ENCODE measurements at regions not wholly inside any gene's neighbourhood (a gene's known extent, or its start where the extent isn't known, plus 50 kb on each side); places are given as distances from the start of the nearest gene placed in this dataset.
"Not testable (repeated sequence)": the region's sequence is repeated elsewhere in the genome, so short reads cannot be mapped to it uniquely, and the experiment has no call there.

- H3K4me3 ChIP-seq (replicated peaks; ENCODE audit: low read depth, low read length): no peak overlapping the region
- H3K27me3 ChIP-seq (replicated peaks; ENCODE audit: control insufficient read depth, insufficient read depth, low read length): no peaks in the 10 kb centered on the region
- DNase-seq (ENCODE audit: extremely low read depth, insufficient read length): no peak
- no peaks in the 10 kb centered on the region for H3K36me3 ChIP-seq (ENCODE audit: control insufficient read depth, insufficient read depth, low read length)
- TF ChIP-seq CTCF (IDR thresholded peaks at IDR 0.05; ENCODE audit: insufficient read depth, low read length, poor library complexity, severe bottlenecking): no peak
Measured at GRCh38 chr4:15197005-15197404, 194.7 kb downstream of the CPEB2 start.

- no peaks in the 10 kb centered on the region for H3K27me3 ChIP-seq (replicated peaks; ENCODE audit: control insufficient read depth, insufficient read depth, low read length)
- no peak for DNase-seq (ENCODE audit: extremely low read depth, insufficient read length)
- no peak overlapping the region for H3K4me3 ChIP-seq (replicated peaks; ENCODE audit: low read depth, low read length)
- no peaks in the 10 kb centered on the region for H3K36me3 ChIP-seq (ENCODE audit: control insufficient read depth, insufficient read depth, low read length)
- TF ChIP-seq CTCF (IDR thresholded peaks at IDR 0.05; ENCODE audit: insufficient read depth, low read length, poor library complexity, severe bottlenecking): no peak
Measured at GRCh38 chr4:15198070-15198727, 195.9 kb downstream of the CPEB2 start.

- TF ChIP-seq CTCF (IDR thresholded peaks at IDR 0.05; ENCODE audit: insufficient read depth, low read length, poor library complexity, severe bottlenecking): no peak
Measured at GRCh38 chr4:15201782-15202181, 199.5 kb downstream of the CPEB2 start.

GRCh38 chr4:15202481-15202880 is 200.2 kb downstream of the CPEB2 start:
- H3K36me3 ChIP-seq (ENCODE audit: control insufficient read depth, insufficient read depth, low read length): no peaks in the 10 kb centered on the region
- H3K27me3 ChIP-seq (replicated peaks; ENCODE audit: control insufficient read depth, insufficient read depth, low read length): no peaks in the 10 kb centered on the region
- no peak for TF ChIP-seq CTCF (IDR thresholded peaks at IDR 0.05; ENCODE audit: insufficient read depth, low read length, poor library complexity, severe bottlenecking)
- no peak for DNase-seq (ENCODE audit: extremely low read depth, insufficient read length)
- no peak overlapping the region for H3K4me3 ChIP-seq (replicated peaks; ENCODE audit: low read depth, low read length)

More at GRCh38 chr4:15201782-15202181, 199.5 kb downstream of the CPEB2 start:
- Histone ChIP-seq H3K27me3 (replicated peaks; ENCODE audit: control insufficient read depth, insufficient read depth, low read length) (no peaks in the 10 kb centered on the region), H3K4me3 (replicated peaks; ENCODE audit: low read depth, low read length) (no peak overlapping the region), H3K36me3 (ENCODE audit: control insufficient read depth, insufficient read depth, low read length) (no peaks in the 10 kb centered on the region)
- no peak for DNase-seq (ENCODE audit: extremely low read depth, insufficient read length)

GRCh38 chr4:15206526-15206925 is 204.2 kb downstream of the CPEB2 start:
- not testable (repeated sequence) for DNase-seq (ENCODE audit: extremely low read depth, insufficient read length); H3K27me3 ChIP-seq (replicated peaks; ENCODE audit: control insufficient read depth, insufficient read depth, low read length); H3K4me3 ChIP-seq (replicated peaks; ENCODE audit: low read depth, low read length); H3K36me3 ChIP-seq (ENCODE audit: control insufficient read depth, insufficient read depth, low read length)

GRCh38 chr4:15213302-15213970 is 211.2 kb downstream of the CPEB2 start:
- no peaks in the 10 kb centered on the region for H3K36me3 ChIP-seq (ENCODE audit: control insufficient read depth, insufficient read depth, low read length)
- H3K27me3 ChIP-seq (replicated peaks; ENCODE audit: control insufficient read depth, insufficient read depth, low read length): no peaks in the 10 kb centered on the region
- TF ChIP-seq CTCF (IDR thresholded peaks at IDR 0.05; ENCODE audit: insufficient read depth, low read length, poor library complexity, severe bottlenecking): no peak
- H3K4me3 ChIP-seq (replicated peaks; ENCODE audit: low read depth, low read length): no peak overlapping the region
- DNase-seq (ENCODE audit: extremely low read depth, insufficient read length): no peak
